Spleen (tissue), 7 donors: ENCODE measurements at regions not wholly inside any gene's neighbourhood (a gene's known extent, or its start where the extent isn't known, plus 50 kb on each side); places are given as distances from the start of the nearest gene placed in this dataset.

Source experiments
- CTCF ChIP-seq, 11 experiments: fragments of 200-600 bp in 7 of 11; fragments of 450-650 bp in 4 of 11; sonication (generic) in 4 of 11; IDR thresholded peaks in 8 of 11; conservative IDR thresholded peaks in 3 of 11; 1 replicate in 7 of 11; 2 replicates in 4 of 11; pipeline versions ENCODE4 v1.4.0 to v1.8.0; 2016 to 2021; ENCODE audit warnings: antibody characterized with exemption in 11 of 11, inconsistent platforms in 4 of 11, mild to moderate bottlenecking in 1 of 11
- POLR2A ChIP-seq, 3 donors: fragments of 450-650 bp; IDR thresholded peaks; one replicate each; pipeline ENCODE4 v1.5.1; 2017; ENCODE audit warnings: antibody characterized with exemption in 3 of 3, mild to moderate bottlenecking in 1 of 3
- POLR2AphosphoS5 ChIP-seq, 3 donors: sonication (generic); formaldehyde crosslinking; IDR thresholded peaks; one replicate each; pipeline ENCODE4 v1.5.1; 2017; ENCODE audit warnings: antibody characterized with exemption in 3 of 3
- donor health status: DM: no; HTN: no; CAD: no; lungs with moderate emphysema.
- donor health status: DM: no; HTN: no; CAD: no.
- donor health status: DM: no; HTN: no; CAD: no.

DNA sequence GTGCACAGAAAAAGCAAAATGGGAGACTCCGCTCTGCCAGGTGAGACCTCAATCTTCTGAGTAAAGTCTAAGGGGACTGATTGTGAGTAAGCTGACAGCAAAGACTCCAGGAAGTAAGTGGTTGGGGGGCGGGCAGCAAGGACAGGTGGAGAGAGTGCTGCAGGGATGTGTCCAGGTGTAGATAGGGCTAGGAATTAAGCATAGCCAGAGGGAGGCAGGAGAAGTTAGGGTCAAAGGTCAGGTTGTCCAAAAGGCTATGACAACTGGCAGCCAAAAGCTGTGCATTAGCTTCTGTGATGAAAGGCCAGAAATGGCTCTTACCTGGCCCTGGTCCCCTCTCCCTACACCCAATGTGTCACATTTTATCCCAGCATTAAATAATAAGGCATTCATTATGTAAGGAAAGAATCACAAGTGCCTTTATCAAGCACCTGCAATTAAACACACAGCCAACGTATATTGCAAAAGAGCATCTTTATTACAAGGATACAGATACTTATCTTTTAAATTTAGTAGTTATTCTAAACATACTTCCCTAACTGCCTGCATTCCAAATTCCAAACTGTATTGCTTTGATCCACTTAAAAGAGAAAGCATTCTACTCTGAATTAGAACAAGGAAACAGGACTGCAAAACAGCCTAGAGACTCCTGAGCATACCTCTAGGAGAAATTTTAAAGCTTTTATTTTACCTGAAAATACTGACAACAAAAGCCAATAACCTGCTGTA, 247.9 kb downstream of the IRS1 start:
- TF ChIP-seq POLR2A (IDR thresholded peaks at IDR 0.05) (no peak), CTCF (IDR thresholded peaks at IDR 0.05 in 8 of 11, conservative IDR thresholded peaks at IDR 0.05 in 3 of 11) (no peak), POLR2AphosphoS5 (IDR thresholded peaks at IDR 0.05) (no peak)
